Ovary (tissue), 3 donors: ENCODE measurements at regions not wholly inside any gene's neighbourhood (a gene's known extent, or its start where the extent isn't known, plus 50 kb on each side); places are given as distances from the start of the nearest gene placed in this dataset.

ENCODE experiments used
- EP300 ChIP-seq: sonication (generic); formaldehyde crosslinking; IDR thresholded peaks from one replicate; pipeline ENCODE4 v1.6.1; 2017; ENCODE audit warnings: antibody characterized with exemption
- POLR2A ChIP-seq: fragments of 450-650 bp; IDR thresholded peaks from one replicate; pipeline ENCODE4 v1.6.1; 2017; ENCODE audit warnings: antibody characterized with exemption, mild to moderate bottlenecking, moderate library complexity
- TF ChIP-seq, protein P1 (sequence below), 3 donors: fragments of 450-650 bp in 2 of 3; fragments of 200-600 bp in 1 of 3; IDR thresholded peaks; one replicate each; pipeline versions ENCODE4 v1.5.1 to v1.8.0; 2016 to 2022; ENCODE audit warnings: antibody characterized with exemption in 3 of 3, mild to moderate bottlenecking in 1 of 3
- donor health status: DM: no; HTN: no; CAD: no.

DNA sequence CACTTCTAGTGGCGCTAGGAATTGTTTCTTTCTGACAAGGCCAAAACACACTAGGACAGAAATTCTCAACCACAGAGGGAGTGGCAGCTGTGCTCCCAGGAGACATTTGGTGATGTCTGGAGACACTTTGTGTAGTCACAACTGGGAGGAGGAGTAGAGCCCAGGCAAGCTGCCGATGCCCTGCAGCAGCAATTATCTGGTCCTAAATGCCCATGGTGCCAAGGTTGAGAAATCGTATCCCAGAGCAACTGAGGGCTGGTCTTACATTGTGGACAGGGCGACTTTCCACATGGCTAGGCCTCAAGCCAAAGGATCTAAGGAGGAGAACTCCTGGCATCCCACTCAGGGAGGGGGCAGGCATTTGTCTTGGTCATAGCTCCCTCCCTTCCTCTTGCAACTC, 259.9 kb downstream of the GADD45G start:
- TF ChIP-seq, protein P1, sequence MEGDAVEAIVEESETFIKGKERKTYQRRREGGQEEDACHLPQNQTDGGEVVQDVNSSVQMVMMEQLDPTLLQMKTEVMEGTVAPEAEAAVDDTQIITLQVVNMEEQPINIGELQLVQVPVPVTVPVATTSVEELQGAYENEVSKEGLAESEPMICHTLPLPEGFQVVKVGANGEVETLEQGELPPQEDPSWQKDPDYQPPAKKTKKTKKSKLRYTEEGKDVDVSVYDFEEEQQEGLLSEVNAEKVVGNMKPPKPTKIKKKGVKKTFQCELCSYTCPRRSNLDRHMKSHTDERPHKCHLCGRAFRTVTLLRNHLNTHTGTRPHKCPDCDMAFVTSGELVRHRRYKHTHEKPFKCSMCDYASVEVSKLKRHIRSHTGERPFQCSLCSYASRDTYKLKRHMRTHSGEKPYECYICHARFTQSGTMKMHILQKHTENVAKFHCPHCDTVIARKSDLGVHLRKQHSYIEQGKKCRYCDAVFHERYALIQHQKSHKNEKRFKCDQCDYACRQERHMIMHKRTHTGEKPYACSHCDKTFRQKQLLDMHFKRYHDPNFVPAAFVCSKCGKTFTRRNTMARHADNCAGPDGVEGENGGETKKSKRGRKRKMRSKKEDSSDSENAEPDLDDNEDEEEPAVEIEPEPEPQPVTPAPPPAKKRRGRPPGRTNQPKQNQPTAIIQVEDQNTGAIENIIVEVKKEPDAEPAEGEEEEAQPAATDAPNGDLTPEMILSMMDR (IDR thresholded peaks at IDR 0.05), result no peak
- TF ChIP-seq POLR2A (no peak), EP300 (no peak)
